Suppressor macrophage (primary cell): ENCODE measurements at regions not wholly inside any gene's neighbourhood (a gene's known extent, or its start where the extent isn't known, plus 50 kb on each side); places are given as distances from the start of the nearest gene placed in this dataset.
"Not testable (repeated sequence)": the region's sequence is repeated elsewhere in the genome, so short reads cannot be mapped to it uniquely, and the experiment has no call there.

Experiments
- DNase-seq, 4 experiments: peaks; one replicate each; pipeline ENCODE4 v3.0.0-alpha.2; 2020 to 2022

GRCh38 chr3:187473778-187474406 is 105.7 kb downstream of the RTP4 start:
- DNase-seq: peak in 1 of 4 experiments; percentile 2

DNA sequence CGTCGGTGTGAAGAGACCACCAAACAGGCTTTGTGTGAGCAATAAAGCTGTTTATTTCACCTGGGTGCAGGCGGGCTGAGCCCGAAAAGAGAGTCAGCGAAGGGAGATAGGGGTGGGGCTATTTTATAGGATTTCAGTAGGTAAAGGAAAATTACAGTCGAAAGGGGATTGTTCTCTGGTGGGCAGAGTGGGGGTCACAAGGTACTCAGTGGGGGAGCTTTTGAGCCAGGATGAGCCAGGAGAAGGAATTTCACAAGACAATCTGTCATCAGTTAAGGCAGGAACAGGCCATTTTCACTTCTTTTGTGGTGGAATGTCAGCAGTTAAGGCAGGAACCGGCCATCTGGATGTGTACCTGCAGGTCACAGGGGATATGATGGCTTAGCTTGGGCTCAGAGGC is 98.1 kb downstream of the RTP4 start:
- DNase-seq: not testable (repeated sequence)

DNA sequence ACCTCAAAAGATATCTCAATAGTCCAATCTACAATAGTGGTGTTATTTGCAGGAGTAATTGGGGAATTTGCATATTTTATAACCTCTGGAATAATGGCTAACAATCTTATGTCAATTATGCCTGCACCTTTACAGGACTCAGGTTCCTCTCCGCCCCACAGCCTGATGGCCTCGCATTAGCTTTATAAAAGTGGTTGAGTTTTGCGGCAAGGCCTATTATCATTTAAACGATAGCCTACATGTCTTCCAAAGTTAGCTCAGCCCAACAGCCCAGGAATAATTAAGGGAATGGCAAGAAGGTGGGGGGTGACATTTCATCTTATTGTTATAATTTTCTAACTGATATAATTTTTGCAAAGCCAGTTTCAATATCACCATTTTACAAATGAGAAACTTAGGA is 97.3 kb downstream of the RTP4 start:
- DNase-seq: no peak

GRCh38 chr3:187464682-187465081 is 96.5 kb downstream of the RTP4 start:
- DNase-seq: no peak

DNA sequence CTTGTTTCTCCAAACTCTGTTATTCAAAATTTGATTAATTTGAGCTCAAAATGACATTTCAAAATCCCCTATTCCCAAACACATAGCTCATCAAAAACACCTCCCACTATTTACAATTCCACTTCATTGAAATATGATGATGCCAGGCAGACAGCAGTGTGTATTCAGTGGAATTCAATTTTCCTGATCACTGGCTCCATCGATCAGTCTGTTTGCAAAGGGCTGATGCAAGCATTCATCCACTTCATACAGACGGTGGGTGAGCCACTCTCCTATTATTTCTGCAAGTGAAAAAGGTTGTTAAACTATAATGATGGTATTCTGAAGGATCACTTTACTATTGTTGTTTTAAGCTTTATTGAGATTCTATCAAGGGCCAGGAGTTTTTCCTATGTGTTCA is 90.7 kb downstream of the RTP4 start:
- DNase-seq: no peak

GRCh38 chr3:187458383-187458782 is 90.2 kb downstream of the RTP4 start:
- no peak for DNase-seq

GRCh38 chr3:187456250-187456649 is 88.1 kb downstream of the RTP4 start:
- no peak for DNase-seq

- no peak for DNase-seq
Measured at GRCh38 chr3:187454085-187454815, 86.1 kb downstream of the RTP4 start.

GRCh38 chr3:187450431-187451190 is 82.4 kb downstream of the RTP4 start:
- DNase-seq: no peak

DNA sequence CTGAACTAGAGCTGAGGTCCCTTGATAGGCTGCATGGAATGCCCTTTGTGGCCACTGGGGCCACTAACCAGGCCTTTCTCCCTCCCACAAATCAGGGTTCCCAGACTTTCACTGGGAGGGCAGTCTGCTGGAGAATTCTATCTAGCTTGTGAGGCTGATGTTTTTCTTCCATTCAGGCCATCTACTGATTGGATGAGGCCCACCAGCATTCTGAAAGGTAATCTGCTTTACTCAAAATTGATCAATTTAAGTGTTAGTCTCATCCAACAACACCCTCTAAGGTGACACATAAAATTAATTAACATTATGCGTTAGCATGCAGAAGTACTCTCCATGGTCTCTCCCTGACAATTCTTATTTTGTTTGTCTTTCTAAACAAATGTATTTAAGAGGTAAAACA is 80.5 kb downstream of the RTP4 start:
- no peak for DNase-seq

DNA sequence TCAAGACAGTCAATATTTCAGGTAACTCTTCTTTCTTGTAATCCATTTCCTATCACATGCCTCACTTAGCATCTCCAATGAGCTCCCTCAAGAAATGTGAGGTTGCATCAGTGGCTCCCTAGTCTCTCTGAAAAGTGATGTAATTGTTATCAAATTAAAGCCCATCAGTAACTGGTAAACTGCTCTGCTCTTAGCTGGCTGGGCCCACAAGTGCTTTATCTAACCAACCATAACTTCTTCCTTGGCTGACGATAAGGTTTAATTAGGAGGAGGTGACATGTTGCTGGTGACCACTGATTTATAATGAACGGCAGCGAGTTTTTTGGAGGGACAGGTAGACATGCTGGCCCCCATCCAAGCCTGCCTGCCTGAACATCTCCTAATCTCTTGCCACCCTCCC is 79.6 kb downstream of the RTP4 start:
- DNase-seq: no peak

DNA sequence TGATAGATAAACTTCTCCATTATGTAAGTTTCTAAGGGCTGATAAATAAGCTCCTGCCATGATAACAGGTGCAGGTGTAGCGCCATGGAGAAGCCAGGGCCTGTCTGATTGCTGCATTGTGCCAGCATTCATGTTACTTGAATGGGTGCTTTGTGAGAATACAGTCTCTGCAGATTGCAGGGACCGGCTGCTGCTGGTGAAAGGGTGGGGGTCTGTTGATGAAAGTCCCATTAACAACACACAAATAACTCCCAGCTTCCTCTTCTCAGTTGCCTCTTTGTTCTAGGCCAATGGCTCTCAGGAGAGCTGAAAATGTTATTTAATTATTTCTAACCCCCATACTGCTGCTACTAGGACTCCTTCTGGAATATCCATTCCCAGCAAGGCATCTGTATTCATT is 77.2 kb downstream of the RTP4 start:
- no peak for DNase-seq

- DNase-seq: no peak
Measured at GRCh38 chr3:187434524-187434923, 66.3 kb downstream of the RTP4 start.

DNA sequence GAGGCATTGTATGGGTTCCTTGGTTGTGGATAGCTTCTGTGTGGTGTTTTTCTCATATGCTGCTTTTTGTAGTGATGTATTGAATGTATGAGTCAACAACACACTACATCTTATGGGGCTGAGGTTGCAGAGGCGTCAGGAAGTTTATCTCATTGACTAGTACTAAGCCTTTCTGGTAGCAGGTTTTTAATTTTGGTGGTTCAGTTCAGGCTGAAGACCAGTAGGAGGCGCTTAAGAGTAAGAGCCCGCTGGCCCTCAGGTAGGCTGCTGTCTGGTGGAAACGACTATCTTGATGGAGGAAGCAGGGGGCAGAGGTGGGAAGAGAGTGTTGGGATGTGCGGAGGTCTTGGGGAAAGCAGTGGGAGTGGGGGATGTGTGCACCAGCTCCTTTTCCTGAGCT is 62.4 kb downstream of the RTP4 start:
- no peak for DNase-seq
